ENCODE measurements at regions not wholly inside any gene's neighbourhood (a gene's known extent, or its start where the extent isn't known, plus 50 kb on each side); places are given as distances from the start of the nearest gene placed in this dataset.
"Not testable (repeated sequence)": the region's sequence is repeated elsewhere in the genome, so short reads cannot be mapped to it uniquely, and the experiment has no call there.

DNA sequence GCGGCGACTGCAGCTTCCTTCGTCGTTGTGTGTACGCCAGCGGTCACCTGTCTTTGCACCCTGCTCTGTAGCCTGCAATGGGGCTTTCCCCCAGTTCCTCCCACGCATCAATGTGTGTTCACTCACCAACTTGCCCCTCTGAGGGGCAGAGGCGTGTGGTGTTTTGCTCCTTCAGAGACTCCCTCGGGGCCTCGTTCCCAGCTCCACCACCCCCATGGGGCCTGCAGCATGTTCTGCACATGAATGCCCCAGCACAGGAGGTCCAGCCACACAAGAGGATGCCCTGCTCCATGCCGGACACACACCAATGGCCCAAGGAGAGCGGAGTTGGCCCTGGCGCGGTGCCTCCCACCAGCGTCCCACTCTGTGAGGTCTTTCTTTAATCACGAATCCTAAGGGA, 196.8 kb downstream of the BANP start:
- not testable (repeated sequence) for DNase-seq (ENCODE audit: low read depth in 3 of 3)

DNA sequence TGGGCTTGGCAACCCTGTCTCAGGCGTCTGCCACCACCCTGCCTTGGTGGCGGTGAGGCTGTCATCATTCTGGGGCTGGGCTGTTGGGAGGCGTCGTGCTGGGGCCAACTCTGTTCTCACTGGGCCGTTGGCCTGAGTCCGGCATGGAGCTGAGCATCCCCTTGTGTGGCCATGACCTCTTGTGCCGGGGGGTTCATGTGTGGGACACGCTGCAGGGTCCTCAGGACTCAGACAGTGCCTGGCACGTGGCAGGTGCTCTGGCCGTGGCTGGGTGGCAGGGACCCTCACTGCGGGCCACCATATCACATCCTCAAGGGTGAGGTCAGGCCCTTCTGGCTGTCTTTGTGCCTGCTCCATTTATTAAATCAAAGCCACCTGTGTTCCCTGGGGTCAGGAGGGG, 197.4 kb downstream of the BANP start:
- DNase-seq (ENCODE audit: low read depth in 3 of 3): not testable (repeated sequence)

DNA sequence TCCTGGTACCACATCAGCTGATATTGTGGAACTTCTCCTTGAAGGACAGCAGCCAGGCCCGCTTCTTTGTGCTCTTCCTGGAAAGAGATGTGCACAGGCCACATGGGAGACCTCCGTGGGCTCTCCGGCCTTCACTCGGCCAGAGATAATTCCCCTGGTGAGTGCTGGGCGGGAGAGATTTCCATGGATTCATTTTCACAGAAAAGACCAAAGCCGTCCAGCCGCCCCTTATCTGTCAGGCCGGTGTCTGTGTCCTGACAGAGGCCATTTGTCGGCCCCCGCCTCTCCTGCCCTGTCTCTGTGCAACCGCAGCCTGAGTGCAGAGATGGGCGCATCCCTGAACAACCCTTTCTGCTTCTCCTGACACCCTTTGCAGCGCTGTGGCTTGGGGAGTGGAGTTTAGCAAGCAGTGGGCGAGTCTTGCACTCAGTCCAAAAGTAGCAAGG, 197.9 kb downstream of the BANP start:
- DNase-seq (ENCODE audit: low read depth in 3 of 3): not testable (repeated sequence)

DNA sequence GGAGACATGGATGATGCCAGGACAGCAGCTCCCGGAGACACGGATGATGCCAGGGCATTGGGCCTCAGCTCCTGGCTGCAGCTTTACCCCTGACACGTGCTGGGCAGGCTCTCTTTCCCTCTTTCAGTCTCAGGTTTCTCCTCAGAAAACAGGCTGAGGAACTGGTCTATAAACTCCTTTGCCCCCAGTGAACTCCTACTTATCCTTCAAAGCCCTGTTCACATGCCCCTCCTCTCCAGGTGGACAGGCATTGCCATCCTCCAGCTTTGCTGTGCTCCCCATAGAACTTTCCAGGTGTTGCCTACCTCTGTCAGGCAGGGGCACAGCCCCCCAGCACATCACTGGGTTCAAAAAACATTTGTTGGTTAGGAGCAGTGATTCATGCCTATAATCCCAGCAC, 198.4 kb downstream of the BANP start:
- not testable (repeated sequence) for DNase-seq (ENCODE audit: low read depth in 3 of 3)

DNA sequence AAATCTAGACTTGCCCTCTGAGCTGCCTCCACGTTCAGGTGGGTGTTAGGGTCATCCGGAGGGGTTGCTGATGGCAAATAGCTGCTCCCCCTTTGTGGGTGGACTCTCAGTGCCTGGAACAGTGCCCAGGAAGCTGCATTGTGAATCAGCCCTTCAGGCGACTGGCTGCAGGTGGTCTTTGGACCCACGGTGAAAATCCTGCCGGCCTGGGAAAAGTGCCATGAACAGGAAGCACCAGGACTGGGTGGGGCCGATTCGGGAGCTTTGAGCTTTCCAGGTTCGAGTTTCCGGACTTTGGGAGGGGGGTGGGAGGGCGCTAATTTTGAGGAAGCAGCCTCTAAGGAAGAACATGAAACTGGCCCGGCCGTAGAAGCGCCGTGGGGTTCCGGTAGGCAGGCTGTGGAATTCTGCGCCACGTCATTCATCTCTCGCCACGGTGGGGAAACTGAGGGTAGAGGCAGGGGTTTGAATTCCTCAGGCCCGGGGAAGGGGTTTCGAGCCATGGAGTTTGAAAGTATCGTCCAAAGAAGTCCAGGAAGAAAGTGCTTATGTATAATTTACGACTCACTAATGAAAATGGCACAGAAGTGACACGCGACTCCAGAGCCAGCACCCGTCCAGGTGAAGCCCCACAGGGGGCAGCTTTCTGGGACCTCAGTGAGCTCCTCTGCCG, 199.4 kb downstream of the BANP start:
- not testable (repeated sequence) for DNase-seq (ENCODE audit: low read depth in 3 of 3)

DNA sequence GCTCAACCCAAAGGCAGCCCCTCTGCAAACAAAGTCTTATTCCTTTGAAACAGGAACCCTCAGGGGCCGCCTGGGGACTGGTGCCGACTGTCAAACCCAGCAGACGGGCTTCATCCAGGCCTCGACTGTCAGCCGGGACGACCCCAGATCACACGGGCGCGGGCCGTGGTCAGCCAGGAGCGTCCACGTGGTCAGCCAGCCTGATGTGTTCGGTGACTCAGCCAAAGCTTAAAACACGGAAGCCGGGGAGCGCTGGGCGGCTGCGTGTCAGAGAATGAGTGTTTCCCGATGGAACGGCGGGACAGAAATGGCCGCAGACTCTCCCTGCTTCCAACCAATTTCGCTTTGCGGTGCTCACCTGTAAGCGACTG, 199.9 kb downstream of the BANP start:
- not testable (repeated sequence) for DNase-seq (ENCODE audit: low read depth in 3 of 3)

DNA sequence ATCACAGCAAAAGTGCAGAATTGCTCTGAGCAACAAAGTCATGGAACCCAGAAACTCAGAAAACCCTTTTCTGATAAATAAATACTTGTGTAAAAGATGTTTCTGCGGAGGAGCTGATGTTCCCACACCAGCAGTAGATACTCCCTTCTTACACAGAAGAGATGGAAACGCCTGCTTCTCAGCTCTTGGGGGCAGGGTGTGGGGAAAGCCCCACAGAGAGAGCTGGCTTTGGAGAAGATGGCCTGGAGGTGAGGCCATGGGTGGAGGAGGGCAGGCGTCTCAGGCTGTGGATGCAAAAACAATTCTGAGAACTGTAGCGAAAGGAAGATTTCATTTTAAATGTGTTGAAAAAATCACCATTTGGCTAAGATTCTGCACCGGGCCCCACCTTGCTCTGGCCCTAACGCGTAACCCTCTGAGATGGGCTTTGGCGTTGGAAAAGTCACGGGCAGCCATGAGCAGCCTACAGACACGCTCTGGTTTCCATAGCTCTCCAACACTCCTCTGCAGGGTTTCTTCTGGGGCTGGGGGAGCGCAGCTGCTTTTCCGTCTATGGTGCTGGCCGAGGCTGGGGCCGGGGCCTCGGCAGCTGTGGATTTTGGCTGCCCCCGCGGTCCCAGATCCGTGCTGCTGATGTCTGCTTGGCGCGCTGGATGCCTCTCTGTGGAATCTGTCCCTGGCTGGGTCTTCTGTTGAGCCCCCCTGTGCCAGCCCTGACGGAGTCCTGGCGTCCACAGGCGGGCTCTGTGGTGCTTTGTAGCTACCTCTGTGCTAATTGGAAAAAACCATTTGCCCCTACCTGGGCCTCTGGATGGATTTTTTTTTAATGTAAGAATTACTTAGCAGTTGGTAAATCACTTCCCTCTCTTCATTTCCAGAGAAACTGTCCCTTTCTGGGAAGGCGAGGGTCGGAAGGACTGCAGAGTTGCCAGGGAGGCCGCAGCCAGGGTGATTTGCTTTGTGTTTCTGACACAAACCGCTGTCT, 200.9 kb downstream of the BANP start:
- not testable (repeated sequence) for DNase-seq (ENCODE audit: low read depth in 3 of 3)

DNA sequence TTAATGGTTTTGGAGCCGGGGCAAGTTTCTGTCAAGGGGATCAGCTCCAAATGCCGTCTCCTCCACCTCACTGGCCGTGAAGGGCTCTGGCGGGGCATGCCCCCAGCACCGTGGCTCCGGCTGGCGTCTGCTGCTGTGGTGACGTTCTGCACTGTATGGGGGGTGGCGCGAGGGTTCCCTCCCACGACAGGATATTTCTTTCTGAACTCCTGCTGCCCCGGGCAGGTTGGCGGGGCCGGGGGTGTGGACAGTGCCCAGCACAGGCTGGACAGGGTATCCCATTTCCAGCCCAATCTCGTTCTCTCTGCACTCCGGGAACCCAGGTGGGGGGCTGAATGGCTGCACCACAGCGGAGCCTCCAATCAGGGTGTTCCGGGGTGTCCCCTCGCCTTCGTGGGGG, 201.6 kb downstream of the BANP start:
- DNase-seq (ENCODE audit: low read depth in 3 of 3): not testable (repeated sequence)

DNA sequence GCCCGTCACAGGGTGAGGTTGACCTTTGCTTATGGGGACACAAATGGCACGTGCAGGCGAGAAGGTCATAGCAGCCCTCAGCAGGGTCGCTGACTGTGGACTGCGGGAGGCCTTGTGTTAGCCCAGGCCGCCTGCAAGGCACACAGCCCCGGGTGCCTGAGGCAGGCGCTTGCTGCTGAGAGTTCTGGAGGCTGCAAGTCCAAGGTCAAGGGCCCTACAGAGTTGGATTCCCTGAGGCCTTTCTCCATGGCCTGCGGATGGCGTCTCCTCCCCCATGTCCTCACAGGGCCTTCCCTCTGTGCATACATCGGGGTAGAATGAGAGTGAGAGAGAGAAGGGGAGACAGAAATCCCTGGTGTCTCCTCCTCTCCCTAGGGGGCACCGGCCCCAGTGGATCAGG, 202.3 kb downstream of the BANP start:
- DNase-seq (ENCODE audit: low read depth in 3 of 3): not testable (repeated sequence)

DNA sequence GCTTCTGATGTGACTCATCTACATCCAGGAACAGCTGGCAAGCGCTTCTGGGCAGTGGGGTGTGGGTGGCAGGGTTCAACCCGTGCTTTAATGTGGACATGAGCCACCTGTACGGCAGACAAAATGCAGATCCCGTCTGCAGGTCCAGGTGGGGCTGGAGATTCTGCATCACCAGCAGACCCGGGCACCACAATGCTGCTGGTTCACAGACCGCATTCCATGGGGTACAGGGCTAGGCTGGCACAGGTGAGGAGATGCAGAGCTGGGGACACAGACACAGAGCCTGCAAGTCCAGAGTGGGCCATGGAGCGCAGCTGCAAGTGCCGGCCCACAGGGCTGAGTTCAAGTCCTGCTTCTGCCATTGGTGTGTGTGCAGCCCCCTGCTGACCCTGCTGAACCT, 203.7 kb downstream of the BANP start:
- not testable (repeated sequence) for DNase-seq (ENCODE audit: low read depth in 3 of 3)

DNA sequence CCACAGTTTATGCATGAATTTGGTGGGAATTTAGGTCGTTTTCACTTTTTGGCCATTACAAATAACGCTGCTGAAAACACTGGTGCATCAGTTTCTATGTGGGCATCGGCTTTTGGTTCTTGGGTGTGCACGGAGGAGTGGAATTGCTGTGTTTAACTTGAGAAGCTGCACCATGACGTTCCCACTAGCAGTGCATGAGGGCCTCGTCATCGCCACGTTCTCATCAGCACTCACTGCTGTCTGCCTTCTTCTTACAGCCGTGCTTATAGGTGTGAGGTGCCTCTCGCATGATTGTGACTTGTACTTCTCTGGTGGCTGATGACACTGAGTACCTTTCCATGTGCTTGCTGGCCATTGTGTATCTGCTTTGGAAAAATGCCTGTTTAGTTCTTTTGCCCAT, 204.4 kb downstream of the BANP start:
- DNase-seq (ENCODE audit: low read depth in 3 of 3): not testable (repeated sequence)

DNA sequence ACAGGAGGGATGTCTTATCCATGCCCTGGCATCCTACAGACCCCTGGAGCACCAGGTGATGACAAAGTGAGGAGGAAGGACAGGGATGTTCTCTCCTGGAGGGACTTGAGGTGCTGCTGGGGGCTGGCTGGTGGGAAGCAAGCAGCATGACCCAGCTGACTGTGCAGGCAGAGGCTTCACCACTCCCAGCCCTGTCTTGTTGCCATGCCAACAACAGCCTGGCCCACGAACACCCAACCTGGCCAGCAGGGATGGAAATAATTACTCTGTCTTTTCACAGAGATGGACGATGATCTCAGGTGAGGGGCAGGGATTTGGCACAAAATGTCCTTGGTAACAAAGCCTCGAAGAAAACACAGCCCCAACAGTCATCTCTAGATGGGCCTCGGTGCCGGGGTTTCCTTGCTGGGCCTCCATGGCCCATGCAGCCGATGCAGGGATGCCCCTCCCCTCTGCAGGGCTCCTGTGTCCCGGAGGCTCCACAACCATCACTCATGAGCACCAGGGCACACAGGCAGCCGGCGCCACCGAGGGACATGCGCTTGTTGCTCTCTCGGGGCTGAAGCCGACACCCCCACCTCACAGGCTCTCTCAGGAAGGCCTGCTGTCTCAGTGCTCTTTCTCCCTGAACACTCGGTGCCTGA, 205.5 kb downstream of the BANP start:
- not testable (repeated sequence) for DNase-seq (ENCODE audit: low read depth in 3 of 3)

DNA sequence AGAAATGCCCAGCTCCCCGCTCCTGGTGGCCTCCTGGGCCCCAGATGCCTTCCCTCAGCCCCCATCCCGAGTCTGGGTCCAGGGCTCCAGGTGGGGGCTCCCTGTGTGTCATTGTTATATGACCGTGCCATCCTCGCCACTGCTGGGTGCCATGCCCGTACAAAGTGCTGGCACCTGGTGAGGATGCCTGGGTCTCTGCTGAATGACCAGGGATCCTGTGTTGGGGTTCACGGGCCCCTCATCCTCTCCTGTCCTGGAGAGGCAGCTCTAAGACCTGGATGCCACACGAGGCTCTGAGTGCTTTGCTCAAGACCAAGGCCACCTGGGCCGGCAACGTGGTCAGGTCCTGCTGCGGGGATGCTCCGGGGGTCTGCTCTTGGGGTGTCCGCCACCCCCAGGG, 206.5 kb downstream of the BANP start:
- DNase-seq (ENCODE audit: low read depth in 3 of 3): not testable (repeated sequence)

DNA sequence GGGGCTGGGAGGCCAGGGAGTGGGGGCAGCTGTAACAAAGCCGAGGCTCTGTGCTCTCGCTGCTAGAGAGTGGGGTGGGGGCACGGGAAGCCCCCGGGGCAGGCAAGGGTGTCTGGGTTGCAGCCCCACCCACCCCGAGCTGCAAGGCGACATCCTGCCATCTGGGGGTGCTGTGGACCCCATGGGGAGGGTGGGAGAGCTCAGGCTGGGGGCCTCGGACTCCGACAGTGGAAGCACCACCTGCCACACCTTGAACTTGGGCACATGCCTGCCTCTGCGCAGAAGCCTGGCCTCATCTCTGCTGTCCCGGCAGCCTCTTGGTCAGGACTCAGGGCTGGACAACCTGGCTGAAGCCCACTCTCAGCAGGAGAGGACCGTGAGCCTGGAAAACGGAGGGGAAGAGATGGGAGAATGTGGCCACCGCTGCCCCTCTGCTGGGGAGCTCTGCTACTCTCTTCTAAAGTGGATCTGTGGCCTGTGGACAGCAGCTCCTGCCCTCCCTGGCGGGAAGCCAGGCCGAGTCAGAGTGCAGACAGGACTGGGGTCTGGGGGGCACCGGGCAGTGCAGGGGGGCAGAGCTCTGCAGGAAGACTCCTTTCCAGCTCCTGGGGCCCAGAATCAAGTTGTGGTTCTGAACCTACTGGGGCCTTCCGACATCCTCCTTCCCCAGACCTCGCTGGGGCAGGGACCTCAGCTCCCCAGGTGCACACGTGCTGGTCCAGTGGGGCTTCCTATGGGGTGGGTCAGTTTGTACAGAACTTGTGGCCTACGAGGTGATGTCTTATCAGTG, 207.2 kb downstream of the BANP start:
- not testable (repeated sequence) for DNase-seq (ENCODE audit: low read depth in 3 of 3)

DNA sequence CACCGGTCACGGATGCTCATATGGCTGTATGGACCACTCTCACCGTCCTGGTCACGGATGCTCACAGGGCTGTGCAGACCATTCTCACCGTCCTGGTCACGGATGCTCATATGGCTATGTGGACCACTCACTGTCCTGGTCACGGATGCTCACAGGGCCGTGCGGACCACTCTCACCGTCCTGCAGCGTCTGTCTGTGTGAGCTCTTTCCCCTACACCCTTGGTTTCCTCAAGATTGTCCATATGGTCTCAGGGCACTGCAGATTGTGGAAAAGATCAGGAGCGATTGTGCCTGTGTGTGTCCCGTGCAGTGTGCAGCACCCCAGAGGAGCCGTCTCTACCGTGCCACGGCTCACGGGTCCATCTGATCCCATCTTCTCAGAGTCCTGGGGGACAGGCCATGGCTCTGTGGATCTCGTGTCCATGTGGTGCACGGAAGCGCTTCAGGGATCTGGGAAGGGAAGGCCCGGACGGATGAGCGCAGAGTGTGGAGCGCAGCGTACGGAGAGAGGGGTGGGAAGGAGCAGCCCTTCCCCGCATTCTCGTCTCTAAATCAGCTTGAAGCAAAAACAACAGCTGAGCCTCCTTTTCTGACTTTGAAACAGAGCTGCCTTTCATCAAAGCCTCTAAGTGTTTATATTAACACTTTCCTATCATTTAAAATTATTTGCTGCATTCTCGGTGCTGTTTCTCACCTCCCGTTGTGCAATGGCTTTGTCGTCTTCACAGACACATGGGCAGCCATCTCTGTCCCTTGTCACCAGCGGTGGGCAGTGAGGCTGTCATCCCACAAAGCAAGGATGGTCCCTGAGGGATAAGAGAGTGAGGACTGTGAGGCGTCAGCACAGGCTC, 208.0 kb downstream of the BANP start:
- DNase-seq (ENCODE audit: low read depth in 3 of 3): not testable (repeated sequence)

DNA sequence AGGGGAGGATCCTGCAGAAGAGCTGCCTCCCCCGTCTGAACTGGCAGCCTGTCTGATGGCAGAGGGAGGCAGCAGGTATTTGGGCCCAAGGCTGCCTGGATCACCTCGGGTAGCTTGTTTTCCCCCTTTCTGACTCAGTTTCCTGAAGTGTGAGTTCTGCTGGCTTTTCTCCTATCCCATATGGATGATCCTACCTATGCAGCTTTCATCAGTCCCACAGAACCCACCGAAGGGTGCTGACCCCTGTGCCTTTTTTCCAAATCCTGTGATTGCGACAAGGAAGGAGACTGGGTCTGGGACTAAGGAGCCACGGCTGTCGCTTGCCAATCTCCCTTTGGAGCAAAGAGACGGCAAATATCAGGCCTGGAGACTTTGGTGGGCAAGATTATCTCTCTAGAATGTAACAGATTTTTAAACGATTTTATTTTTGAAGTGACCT, 208.7 kb downstream of the BANP start:
- not testable (repeated sequence) for DNase-seq (ENCODE audit: low read depth in 3 of 3)

DNA sequence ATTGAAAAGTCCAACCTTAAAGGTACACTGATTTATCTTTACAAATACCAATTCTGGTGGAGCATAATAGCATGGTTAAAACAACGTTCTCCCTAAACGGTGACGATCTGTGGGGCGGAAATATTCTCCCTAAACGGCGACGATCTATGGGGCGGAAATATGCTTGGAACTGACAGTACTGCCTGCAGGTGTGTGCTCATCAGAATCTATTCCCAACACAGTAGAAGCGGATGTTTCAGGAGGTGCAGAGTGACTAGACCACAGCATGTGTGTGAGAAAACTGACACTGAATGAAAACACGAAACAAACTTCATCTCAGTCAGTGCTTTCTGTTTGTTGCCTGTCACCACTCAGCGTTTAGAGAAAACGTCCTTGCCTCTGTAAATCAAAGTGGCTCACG, 210.0 kb downstream of the BANP start:
- DNase-seq (ENCODE audit: low read depth in 3 of 3): not testable (repeated sequence)

DNA sequence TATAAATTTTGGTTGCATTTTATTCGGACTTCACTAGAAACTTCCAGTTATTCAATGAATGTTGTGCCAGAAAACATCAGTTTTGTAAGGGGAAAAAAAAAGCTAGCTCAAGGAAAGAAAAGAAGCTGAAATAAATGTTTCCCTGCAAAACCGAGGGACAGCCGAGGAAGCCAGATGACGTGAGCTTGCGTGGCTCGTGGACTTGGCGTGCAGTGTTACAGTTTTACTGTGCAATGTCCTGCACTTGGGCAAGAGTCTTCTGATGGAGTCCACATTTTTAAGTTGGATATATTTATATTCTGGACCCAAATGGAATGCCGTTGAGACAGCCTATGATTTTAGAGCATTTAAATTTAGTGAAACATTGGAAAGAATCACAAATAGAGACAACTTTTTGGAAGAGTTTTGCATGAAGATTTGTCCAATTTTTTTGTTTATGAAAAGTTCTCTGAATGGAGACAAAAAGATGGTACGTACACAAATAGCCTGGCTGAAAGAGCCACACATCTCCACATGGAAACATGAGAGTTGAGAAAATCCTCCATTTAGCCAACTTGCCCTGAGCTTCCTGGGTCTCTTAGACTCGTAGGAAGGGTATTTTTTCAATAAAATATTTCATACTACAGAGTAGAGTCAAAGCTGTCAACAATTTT, 210.5 kb downstream of the BANP start:
- not testable (repeated sequence) for DNase-seq (ENCODE audit: low read depth in 3 of 3)

DNA sequence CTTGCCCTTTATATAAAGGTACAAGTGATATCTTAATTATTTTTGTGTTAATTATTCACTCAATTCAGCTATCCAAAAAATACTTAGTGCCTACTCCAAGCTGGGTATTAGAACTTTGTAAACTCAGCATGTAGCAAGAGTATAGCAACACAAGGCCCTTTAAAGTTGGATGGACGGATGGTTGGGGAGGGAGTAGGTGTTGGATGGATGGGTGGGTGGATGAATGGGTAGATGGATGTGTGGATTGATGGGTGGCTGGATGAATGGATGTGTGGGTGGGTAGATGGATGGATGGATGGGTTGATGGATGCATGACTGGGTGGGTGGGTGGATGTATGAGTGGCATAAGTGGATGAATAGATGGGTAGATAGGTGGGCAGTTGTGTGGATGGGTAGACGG, 211.5 kb downstream of the BANP start:
- DNase-seq (ENCODE audit: low read depth in 3 of 3): not testable (repeated sequence)

Measured in stimulated activated CD4-positive, alpha-beta T cell treated with anti-CD3 and anti-CD28 coated beads, TNF-alpha, amount 100 ng/mL, for 4 hours (primary cell).